T1000 (cell line): ENCODE measurements at regions not wholly inside any gene's neighbourhood (a gene's known extent, or its start where the extent isn't known, plus 50 kb on each side); places are given as distances from the start of the nearest gene placed in this dataset.

Experiments
- DNase-seq: peaks from one replicate; lab custom pipeline; 2025; ENCODE audit warnings: mixed read lengths; lab: John Stamatoyannopoulos, UW

- no peak for DNase-seq
Measured at GRCh38 chr6:37105148-37106050, 64.6 kb upstream of the PIM1 start.

GRCh38 chr6:37106051-37106363 lies 63.9 kb upstream of the PIM1 start:
- no peak for DNase-seq

- DNase-seq = no peak
Measured at GRCh38 chr6:37106554-37106953, 63.4 kb upstream of the PIM1 start.

- DNase-seq = no peak
Measured at GRCh38 chr6:37106982-37107491, 62.9 kb upstream of the PIM1 start.

GRCh38 chr6:37109714-37110499 lies 60.0 kb upstream of the PIM1 start:
- no peak for DNase-seq

GRCh38 chr6:37110500-37111461 lies 59.2 kb upstream of the PIM1 start:
- DNase-seq = no peak

- DNase-seq = no peak
Measured at GRCh38 chr6:37113976-37114375, 56.0 kb upstream of the PIM1 start.

- no peak for DNase-seq
Measured at GRCh38 chr6:37114612-37115011, 55.3 kb upstream of the PIM1 start.

- no peak for DNase-seq
Measured at GRCh38 chr6:37115236-37115895, 54.6 kb upstream of the PIM1 start.

GRCh38 chr6:37116326-37116725 lies 53.6 kb upstream of the PIM1 start:
- no peak for DNase-seq

- DNase-seq = no peak
Measured at GRCh38 chr6:37119387-37119886, 50.5 kb upstream of the PIM1 start.
